IMR-90 (cell line): ENCODE measurements at regions not wholly inside any gene's neighbourhood (a gene's known extent, or its start where the extent isn't known, plus 50 kb on each side); places are given as distances from the start of the nearest gene placed in this dataset.
"Not testable (repeated sequence)": the region's sequence is repeated elsewhere in the genome, so short reads cannot be mapped to it uniquely, and the experiment has no call there.

Experiments used
- ATAC-seq: fragments of 200-7000 bp; cut with Tn5 transposase; 2 replicates; pipeline ENCODE4 v1.9.1; 2020; ENCODE audit warnings: low read depth, mild to moderate bottlenecking, moderate library complexity
- BruUV-seq: library from RNA; stranded (reverse); fragments of 400-500 nt; replicated peaks from 2 replicates; lab custom pipeline; 2021; lab: Mats Ljungman, UMichigan
- CTCF ChIA-PET: fragments of 300-600 bp; formaldehyde crosslinking; extraction: SDS; loops from one replicate; lab custom pipeline; 2021; ENCODE audit warnings: antibody characterized with exemption; lab: Yijun Ruan, JAX
- POLR2A ChIA-PET: fragments of 300-600 bp; sonication (Branson Sonifier 250); formaldehyde crosslinking; loops from one replicate; lab custom pipeline; 2022; ENCODE audit warnings: antibody characterized with exemption; ENCODE audit not compliant: unreplicated experiment; lab: Charles Lee
- DNase-seq: peaks from one replicate; pipeline ENCODE4 v3.0.0; 2013
- H2AFZ ChIP-seq: replicated peaks from 2 replicates; pipeline ENCODE3; 2013; ENCODE audit warnings: low read length, mild to moderate bottlenecking; ENCODE audit not compliant: poor library complexity
- H2AK5ac ChIP-seq: 2 replicates; pipeline ENCODE4 v1.6.1; 2013; ENCODE audit warnings: low read depth, low read length, inconsistent platforms
- H2AK9ac ChIP-seq: replicated peaks from 2 replicates; pipeline ENCODE3; 2013; ENCODE audit warnings: mild to moderate bottlenecking, low read depth, low read length, moderate library complexity; ENCODE audit not compliant: poor library complexity
- H2BK120ac ChIP-seq: 2 replicates; pipeline ENCODE4 v1.6.1; 2013; ENCODE audit warnings: low read depth, low read length, inconsistent platforms
- H2BK15ac ChIP-seq: 3 replicates; pipeline ENCODE4 v1.6.1; 2013; ENCODE audit warnings: low read depth, low read length, inconsistent platforms
- H2BK20ac ChIP-seq: 2 replicates; pipeline ENCODE4 v1.6.1; 2013; ENCODE audit warnings: low read depth, mild to moderate bottlenecking, inconsistent platforms, low read length, moderate library complexity
- H2BK5ac ChIP-seq: 2 replicates; pipeline ENCODE4 v1.6.1; 2013; ENCODE audit warnings: mild to moderate bottlenecking, low read depth, low read length, inconsistent platforms; ENCODE audit not compliant: poor library complexity, severe bottlenecking
- H3K14ac ChIP-seq: replicated peaks from 2 replicates; pipeline ENCODE4 v1.6.1; 2013; ENCODE audit warnings: low read depth, low read length, inconsistent platforms
- H3K18ac ChIP-seq: 2 replicates; pipeline ENCODE4 v1.6.1; 2013; ENCODE audit warnings: low read depth, low read length, control low read depth
- H3K23ac ChIP-seq: 2 replicates; pipeline ENCODE4 v1.6.1; 2013; ENCODE audit warnings: low read depth, low read length, inconsistent platforms
- H3K27ac ChIP-seq: 2 replicates; pipeline ENCODE4 v1.5.1; 2013; ENCODE audit warnings: mild to moderate bottlenecking, control low read depth, low read length; ENCODE audit not compliant: insufficient read depth
- H3K27me3 ChIP-seq: 2 replicates; pipeline ENCODE4 v1.6.1; 2013; ENCODE audit warnings: low read length; ENCODE audit not compliant: control insufficient read depth, insufficient read depth
- H3K36me3 ChIP-seq: 2 replicates; pipeline ENCODE4 v1.6.1; 2013; ENCODE audit warnings: low read length, mixed read lengths; ENCODE audit not compliant: control insufficient read depth, insufficient read depth
- H3K4ac ChIP-seq: 2 replicates; pipeline ENCODE4 v1.6.1; 2013; ENCODE audit warnings: low read depth, low read length, inconsistent platforms
- H3K4me1 ChIP-seq: 2 replicates; pipeline ENCODE4 v1.6.1; 2013; ENCODE audit warnings: low read length, mixed read lengths; ENCODE audit not compliant: control insufficient read depth, insufficient read depth
- H3K4me2 ChIP-seq: 2 replicates; pipeline ENCODE4 v1.6.1; 2013; ENCODE audit warnings: low read depth, mild to moderate bottlenecking, control low read depth, low read length, moderate library complexity
- H3K4me3 ChIP-seq: 2 replicates; pipeline ENCODE4 v1.5.1; 2013; ENCODE audit warnings: low read depth, mild to moderate bottlenecking, control low read depth, low read length, moderate library complexity; ENCODE audit not compliant: insufficient read depth
- H3K56ac ChIP-seq: 2 replicates; pipeline ENCODE4 v1.6.1; 2013; ENCODE audit warnings: low read length, inconsistent platforms; ENCODE audit not compliant: insufficient read depth; ENCODE audit errors: extremely low read depth
- H3K79me1 ChIP-seq, 2 experiments: 2 replicates each; pipeline ENCODE4 v1.6.1; 2013; ENCODE audit warnings: low read length in 2 of 2, inconsistent platforms in 1 of 2, low read depth in 1 of 2
- H3K9ac ChIP-seq: 2 replicates; pipeline ENCODE4 v1.6.1; 2013; ENCODE audit warnings: low read depth, low read length, control low read depth
- H3K9me1 ChIP-seq: 2 replicates; pipeline ENCODE4 v1.6.1; 2013; ENCODE audit warnings: low read length, inconsistent platforms; ENCODE audit not compliant: insufficient read depth
- H3K9me3 ChIP-seq: 2 replicates; pipeline ENCODE4 v1.6.1; 2013; ENCODE audit warnings: low read length; ENCODE audit not compliant: control insufficient read depth, insufficient read depth
- H4K20me1 ChIP-seq: 2 replicates; pipeline ENCODE4 v1.6.1; 2013; ENCODE audit warnings: low read length, inconsistent platforms; ENCODE audit not compliant: insufficient read depth
- H4K5ac ChIP-seq: 2 replicates; pipeline ENCODE4 v1.6.1; 2013; ENCODE audit warnings: mild to moderate bottlenecking, low read depth, low read length, control low read depth
- H4K8ac ChIP-seq, 2 experiments: 2 replicates each; pipeline ENCODE4 v1.6.1; 2013; ENCODE audit warnings: low read depth in 2 of 2, low read length in 2 of 2, control low read depth in 1 of 2, inconsistent platforms in 1 of 2
- H4K91ac ChIP-seq: 2 replicates; pipeline ENCODE4 v1.6.1; 2013; ENCODE audit warnings: low read depth, low read length, inconsistent platforms; ENCODE audit not compliant: insufficient read depth
- WGBS, 2 experiments: methylation state at CpG; one replicate each; pipeline versions ENCODE4 v1.1.5 to v1.1.7; 2013; ENCODE audit warnings: missing lambda C conversion rate in 2 of 2; ENCODE audit not compliant: insufficient read length in 1 of 2; ENCODE audit errors: extremely low coverage in 2 of 2; 5-methylcytosine and 5-hydroxymethylcytosine counted together
- dilution Hi-C: fragments of 300-500 bp; cut with HindIII; formaldehyde crosslinking; loops from one replicate; pipeline ENCODE4 v1.14.3; 2018; ENCODE audit warnings: low sequenced_read_pairs; ENCODE audit not compliant: unreplicated experiment
- in situ Hi-C: fragments of 300-500 bp; cut with MboI; formaldehyde crosslinking; loops from 3 replicates; pipeline ENCODE4 v1.14.3; 2019; ENCODE audit warnings: low sequenced_read_pairs, inconsistent platforms, mixed read lengths
- intact Hi-C: fragments of 100-400 bp; cut with micrococcal nuclease; formaldehyde crosslinking; loops from 2 replicates; pipeline ENCODE4 v1.10.0; 2022

GRCh38 chr20:26086195-26086594, 389.5 kb upstream of the ZNF337 start:
- CTCF ChIA-PET, DNase-seq: not testable (repeated sequence)
- in situ Hi-C loops = loop anchor here (25.0 kb wide), 1 partner anchor 299 kb away; no protein-coding TSS in a partner anchor

GRCh38 chr20:26073972-26074371, 377.3 kb upstream of the ZNF337 start:
- H3K56ac ChIP-seq, H2AFZ ChIP-seq, H2BK120ac ChIP-seq, H3K27ac ChIP-seq, dilution Hi-C loops, H2BK20ac ChIP-seq, H3K14ac ChIP-seq, H3K4me2 ChIP-seq, H3K4me1 ChIP-seq, CTCF ChIA-PET, H3K4ac ChIP-seq, H3K18ac ChIP-seq, intact Hi-C loops, H4K8ac ChIP-seq, H3K27me3 ChIP-seq, H3K23ac ChIP-seq, H4K20me1 ChIP-seq, H4K91ac ChIP-seq, H3K79me1 ChIP-seq, H2BK15ac ChIP-seq, H3K9me1 ChIP-seq, DNase-seq, BruUV-seq, H2AK5ac ChIP-seq, ATAC-seq, H2BK5ac ChIP-seq, H3K9ac ChIP-seq, H4K5ac ChIP-seq, H3K9me3 ChIP-seq, H3K36me3 ChIP-seq, in situ Hi-C loops, H2AK9ac ChIP-seq, POLR2A ChIA-PET, H3K4me3 ChIP-seq: not testable (repeated sequence)
- 39 to 100% methylated on average over 2 to 4 of the region's 4 CpGs for WGBS, 2 experiments

More at GRCh38 chr20:26086195-26086594, 389.5 kb upstream of the ZNF337 start:
- H3K4ac ChIP-seq, BruUV-seq, ATAC-seq, H4K91ac ChIP-seq, dilution Hi-C loops, H3K14ac ChIP-seq, H3K4me1 ChIP-seq, H4K5ac ChIP-seq, H2BK20ac ChIP-seq, POLR2A ChIA-PET, H2AFZ ChIP-seq, H3K23ac ChIP-seq, H4K20me1 ChIP-seq, H3K56ac ChIP-seq, H2BK120ac ChIP-seq, H3K27me3 ChIP-seq, H3K79me1 ChIP-seq, H3K9me3 ChIP-seq, intact Hi-C loops, H2BK15ac ChIP-seq, H3K27ac ChIP-seq, H2BK5ac ChIP-seq, H3K4me2 ChIP-seq, H3K9me1 ChIP-seq, H3K9ac ChIP-seq, H2AK9ac ChIP-seq, H3K18ac ChIP-seq, H4K8ac ChIP-seq, H3K4me3 ChIP-seq, H3K36me3 ChIP-seq, H2AK5ac ChIP-seq: not testable (repeated sequence)
- no CpG with 5 or more reads among the region's 5 CpGs for WGBS, 2 experiments
